ENCODE measurements at regions not wholly inside any gene's neighbourhood (a gene's known extent, or its start where the extent isn't known, plus 50 kb on each side); places are given as distances from the start of the nearest gene placed in this dataset.

DNA sequence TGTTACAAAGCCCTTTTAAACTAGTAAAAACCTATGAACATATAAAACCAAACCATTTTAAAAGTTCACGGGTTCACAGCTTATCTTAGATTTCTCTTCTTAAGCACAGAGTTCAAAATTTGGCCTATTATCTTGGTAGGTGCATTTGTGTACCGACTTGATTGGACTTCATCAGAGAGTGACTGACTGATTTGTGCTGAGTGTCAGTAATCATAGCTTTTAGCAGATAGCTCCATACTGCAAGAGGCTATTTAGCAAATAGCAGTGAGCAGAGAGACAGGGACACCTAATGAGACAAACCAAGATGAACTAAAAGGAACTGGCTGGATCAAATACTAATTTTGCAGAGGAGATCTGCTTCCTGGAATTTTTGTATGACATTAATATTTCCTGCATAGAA, 274.5 kb downstream of the PRR16 start:
- intact Hi-C loops (cut with DNase I): no loop called here
- TF ChIP-seq POLR2AphosphoS5 (IDR thresholded peaks at IDR 0.05) (no peak), POLR2A (IDR thresholded peaks at IDR 0.05) (no peak), EP300 (IDR thresholded peaks at IDR 0.05) (no peak), CTCF (IDR thresholded peaks at IDR 0.05) (no peak)
- no peaks in the 10 kb centered on the region for H3K36me3 ChIP-seq
- DNase-seq: no peak
- no peaks in the 10 kb centered on the region for H3K9me3 ChIP-seq
- H3K4me3 ChIP-seq: no peak overlapping the region
- WGBS, 2 donors: 78 to 81% methylated on average over 2 of the region's 2 CpGs
- no peaks in the 10 kb centered on the region for H3K27me3 ChIP-seq
- H3K27ac ChIP-seq: no peak overlapping the region
- H3K4me1 ChIP-seq: no peaks in the 10 kb centered on the region

DNA sequence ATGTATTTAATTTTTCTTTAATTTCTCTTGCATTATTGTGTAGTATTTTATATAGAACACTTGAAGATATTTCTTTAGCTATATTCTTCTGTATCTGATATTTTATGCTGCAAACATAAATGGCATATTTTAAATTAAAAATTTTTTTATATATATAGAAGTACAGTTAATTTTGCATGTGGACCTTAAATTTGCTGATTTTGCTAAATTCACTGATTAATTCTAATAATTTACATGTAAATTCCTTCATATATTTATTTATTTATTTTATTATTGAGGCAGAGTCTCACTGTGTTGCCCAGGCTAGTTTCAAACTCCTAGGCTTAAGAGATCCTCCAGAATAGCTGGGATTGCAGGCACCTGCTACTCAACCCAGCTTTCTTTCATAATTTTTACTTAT, 276.9 kb downstream of the PRR16 start:
- Histone ChIP-seq H3K36me3 (no peaks in the 10 kb centered on the region), H3K9me3 (no peaks in the 10 kb centered on the region), H3K4me1 (no peaks in the 10 kb centered on the region), H3K27ac (no peak overlapping the region), H3K27me3 (no peaks in the 10 kb centered on the region), H3K4me3 (no peak overlapping the region)
- DNase-seq: no peak
- intact Hi-C loops (cut with DNase I): no loop called here
- no peak for TF ChIP-seq POLR2AphosphoS5 (IDR thresholded peaks at IDR 0.05)
- no peak for TF ChIP-seq CTCF (IDR thresholded peaks at IDR 0.05)
- no peak for TF ChIP-seq EP300 (IDR thresholded peaks at IDR 0.05)
- no peak for TF ChIP-seq POLR2A (IDR thresholded peaks at IDR 0.05)

DNA sequence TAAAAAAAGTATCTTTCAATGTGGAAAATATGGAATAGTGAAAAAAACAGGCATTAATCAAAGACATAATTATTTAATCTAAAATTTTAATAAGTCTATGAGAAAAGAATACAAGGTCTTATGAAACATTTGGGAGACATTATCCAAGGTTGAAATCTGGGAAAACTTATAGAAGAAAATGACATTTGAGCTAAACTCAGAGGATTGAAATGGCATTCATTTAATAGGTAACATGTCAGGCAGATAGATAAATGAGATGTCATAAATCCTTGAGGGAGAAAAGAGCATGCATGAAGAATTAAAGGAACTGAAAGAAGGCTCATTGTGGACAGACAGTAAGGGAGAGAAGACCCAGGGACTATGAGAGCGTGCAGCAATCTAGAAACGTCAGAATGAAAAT, 284.4 kb downstream of the PRR16 start:
- Histone ChIP-seq H3K27me3 (no peaks in the 10 kb centered on the region), H3K27ac (no peak overlapping the region), H3K4me3 (no peak overlapping the region), H3K9me3 (no peaks in the 10 kb centered on the region), H3K4me1 (no peaks in the 10 kb centered on the region), H3K36me3 (no peaks in the 10 kb centered on the region)
- intact Hi-C loops (cut with DNase I): no loop called here
- TF ChIP-seq POLR2A (IDR thresholded peaks at IDR 0.05) (no peak), CTCF (IDR thresholded peaks at IDR 0.05) (no peak), POLR2AphosphoS5 (IDR thresholded peaks at IDR 0.05) (no peak), EP300 (IDR thresholded peaks at IDR 0.05) (no peak)
- whole genome bisulfite sequencing, 2 donors: 83 to 88% methylated on average over 2 of the region's 2 CpGs
- no peak for DNase-seq

- Histone ChIP-seq H3K4me3 (no peak overlapping the region), H3K27me3 (no peaks in the 10 kb centered on the region), H3K9me3 (no peaks in the 10 kb centered on the region), H3K4me1 (no peaks in the 10 kb centered on the region), H3K27ac (no peak overlapping the region), H3K36me3 (no peaks in the 10 kb centered on the region)
- WGBS, 2 donors: 70 to 78% methylated on average over 3 of the region's 3 CpGs
- intact Hi-C loops (cut with DNase I): no loop called here
- no peak for DNase-seq
- TF ChIP-seq CTCF (IDR thresholded peaks at IDR 0.05) (no peak), EP300 (IDR thresholded peaks at IDR 0.05) (no peak), POLR2AphosphoS5 (IDR thresholded peaks at IDR 0.05) (no peak), POLR2A (IDR thresholded peaks at IDR 0.05) (no peak)
Measured at GRCh38 chr5:120749737-120750136, 285.6 kb downstream of the PRR16 start.

GRCh38 chr5:120759587-120759986, 295.5 kb downstream of the PRR16 start:
- no peak for DNase-seq

More at GRCh38 chr5:120759587-120759986, 295.5 kb downstream of the PRR16 start:
- intact Hi-C loops (cut with DNase I): no loop called here
- Histone ChIP-seq H3K4me1 (no peaks in the 10 kb centered on the region), H3K4me3 (no peak overlapping the region), H3K9me3 (peaks cover 0 to 2% (median 0%) of the 10 kb centered on the region in 4 donors), H3K27me3 (no peaks in the 10 kb centered on the region), H3K27ac (no peak overlapping the region), H3K36me3 (no peaks in the 10 kb centered on the region)
- TF ChIP-seq CTCF (IDR thresholded peaks at IDR 0.05) (no peak), EP300 (IDR thresholded peaks at IDR 0.05) (no peak), POLR2AphosphoS5 (IDR thresholded peaks at IDR 0.05) (no peak), POLR2A (IDR thresholded peaks at IDR 0.05) (no peak)

Data from sigmoid colon (tissue), 6 donors.